GM21381 (cell line): ENCODE measurements at regions not wholly inside any gene's neighbourhood (a gene's known extent, or its start where the extent isn't known, plus 50 kb on each side); places are given as distances from the start of the nearest gene placed in this dataset.

ENCODE experiments used
- ATAC-seq: cut with Tn5 transposase; IDR thresholded peaks from one replicate; pipeline ENCODE4 v1.9.1; 2021; ENCODE audit warnings: mild to moderate bottlenecking, moderate library complexity; ENCODE audit not compliant: unreplicated experiment

GRCh38 chr12:77368379-77368778, 303.0 kb upstream of the E2F7 start:
- no peak for ATAC-seq

GRCh38 chr12:77366616-77367015, 301.2 kb upstream of the E2F7 start:
- ATAC-seq = no peak

GRCh38 chr12:77364400-77364799, 299.0 kb upstream of the E2F7 start:
- ATAC-seq = no peak

GRCh38 chr12:77362509-77363210, 297.3 kb upstream of the E2F7 start:
- ATAC-seq = no peak

DNA sequence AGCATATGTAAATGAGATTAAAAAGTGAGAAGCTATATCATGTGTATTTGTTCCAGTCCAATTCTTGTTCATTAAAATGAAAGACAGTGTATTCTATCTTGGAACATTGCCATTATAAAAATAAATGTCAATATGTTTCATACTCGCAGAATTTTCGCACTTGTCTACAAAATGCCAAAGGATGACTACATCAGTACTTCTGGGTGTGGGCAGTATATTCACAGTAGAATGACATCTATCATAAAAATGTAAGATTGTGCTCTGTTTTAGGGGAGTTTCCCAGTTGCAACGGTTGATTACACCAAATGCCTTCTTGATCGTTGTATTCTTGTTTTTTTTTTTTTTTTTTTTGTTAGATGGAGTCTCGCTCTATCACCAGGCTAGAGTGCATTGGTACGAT, 292.3 kb upstream of the E2F7 start:
- ATAC-seq = no peak

GRCh38 chr12:77354766-77355362, 289.5 kb upstream of the E2F7 start:
- no peak for ATAC-seq

GRCh38 chr12:77352946-77353345, 287.6 kb upstream of the E2F7 start:
- ATAC-seq = no peak

DNA sequence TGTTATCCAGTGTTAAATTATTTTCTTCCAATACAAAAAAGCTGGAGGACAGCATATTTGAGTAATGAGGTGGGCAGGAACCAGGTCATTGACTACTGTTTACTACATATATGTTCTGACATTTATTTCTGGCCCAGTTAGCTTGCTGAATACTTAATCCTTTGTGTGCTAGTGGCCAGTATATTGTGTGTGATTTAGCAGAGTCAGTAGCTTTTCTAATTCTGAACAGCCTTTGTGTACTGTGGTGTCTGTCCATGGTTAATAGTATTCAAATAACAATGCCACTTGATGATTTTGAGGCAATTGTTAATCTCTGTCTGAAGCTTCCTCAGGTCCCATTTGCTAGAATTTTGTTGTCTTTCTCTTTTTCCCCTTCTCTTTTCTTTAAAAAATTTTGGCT, 286.5 kb upstream of the E2F7 start:
- ATAC-seq = no peak

- ATAC-seq = no peak
These were observed 284.5 kb upstream of the E2F7 start for GRCh38 chr12:77349689-77350370.

DNA sequence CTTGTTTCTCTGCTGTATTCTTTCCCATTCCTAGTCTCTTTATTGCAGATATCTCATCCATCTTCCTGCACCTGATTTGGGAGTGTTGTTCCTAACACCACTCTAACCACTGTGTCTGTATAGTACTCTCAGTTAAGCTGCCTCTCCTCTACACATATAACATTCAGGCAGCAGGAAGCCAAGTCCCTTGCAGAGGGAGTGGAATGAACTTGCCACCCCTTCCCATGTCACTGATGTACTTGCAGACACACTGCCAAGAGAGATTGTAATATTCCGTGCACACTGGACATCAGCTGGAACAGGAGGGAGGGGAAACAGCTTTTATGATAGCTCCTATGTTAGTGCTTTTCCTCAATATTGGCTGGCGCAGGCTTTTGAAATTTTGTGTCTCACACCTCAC, 281.6 kb upstream of the E2F7 start:
- no peak for ATAC-seq

DNA sequence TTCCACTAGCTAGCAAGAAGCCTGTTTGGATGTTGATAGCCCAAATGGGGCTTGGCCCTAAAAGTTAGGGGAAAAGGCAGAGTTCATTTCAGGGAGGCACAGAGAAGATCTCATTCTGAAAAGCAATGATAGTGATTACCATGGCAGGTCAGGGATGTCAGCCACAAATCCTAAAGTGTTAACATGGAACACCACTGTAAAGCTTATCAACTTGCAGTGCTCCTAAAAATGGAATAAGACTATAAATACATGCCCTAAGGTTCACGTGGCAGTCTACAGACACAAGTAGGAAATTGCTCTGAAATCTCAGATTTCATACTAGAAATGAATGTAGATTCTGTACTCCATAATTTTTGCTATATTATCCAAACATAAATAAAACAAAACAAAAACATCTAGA, 280.0 kb upstream of the E2F7 start:
- no peak for ATAC-seq

- ATAC-seq = no peak
These were observed 279.3 kb upstream of the E2F7 start for GRCh38 chr12:77344651-77345050.

DNA sequence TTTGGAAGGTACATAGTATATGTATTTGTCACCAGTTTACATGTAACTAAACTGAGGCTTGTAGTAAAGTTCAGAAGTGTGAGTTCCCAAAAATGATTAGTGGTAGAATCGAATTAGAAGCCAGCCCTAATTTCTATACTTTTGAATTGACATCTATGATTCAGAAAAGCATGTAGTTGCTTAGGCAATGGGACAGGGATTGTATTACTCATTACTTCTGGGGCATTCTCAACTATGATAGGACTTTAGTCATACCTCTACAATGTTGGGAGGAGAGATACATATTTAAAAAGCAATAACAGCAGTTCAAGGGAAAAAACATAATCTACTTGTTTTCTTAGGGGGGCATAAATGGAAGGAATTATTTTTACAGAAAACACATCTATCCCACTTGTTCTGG, 277.9 kb upstream of the E2F7 start:
- no peak for ATAC-seq

- no peak for ATAC-seq
These were observed 276.9 kb upstream of the E2F7 start for GRCh38 chr12:77342253-77342652.

DNA sequence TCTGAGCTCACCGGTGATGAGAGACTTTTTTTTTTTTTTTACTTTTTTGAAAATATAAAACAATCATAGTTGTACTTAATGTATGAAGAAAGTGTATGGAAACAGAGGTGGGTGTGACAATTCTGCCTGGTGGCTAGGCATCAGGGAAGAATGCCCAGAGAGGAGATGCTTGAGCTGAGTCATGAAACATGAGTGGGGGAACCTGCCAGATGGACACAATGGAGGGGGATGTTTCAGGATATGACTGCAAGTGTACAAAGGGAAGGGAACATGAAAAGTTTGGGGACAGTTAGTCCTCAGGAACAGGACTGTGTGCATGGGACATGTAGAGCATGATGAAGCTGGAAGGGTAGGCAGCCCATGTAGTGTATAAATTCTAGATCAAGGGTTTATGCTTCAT, 274.2 kb upstream of the E2F7 start:
- ATAC-seq = no peak

- no peak for ATAC-seq
These were observed 272.0 kb upstream of the E2F7 start for GRCh38 chr12:77337362-77337761.

DNA sequence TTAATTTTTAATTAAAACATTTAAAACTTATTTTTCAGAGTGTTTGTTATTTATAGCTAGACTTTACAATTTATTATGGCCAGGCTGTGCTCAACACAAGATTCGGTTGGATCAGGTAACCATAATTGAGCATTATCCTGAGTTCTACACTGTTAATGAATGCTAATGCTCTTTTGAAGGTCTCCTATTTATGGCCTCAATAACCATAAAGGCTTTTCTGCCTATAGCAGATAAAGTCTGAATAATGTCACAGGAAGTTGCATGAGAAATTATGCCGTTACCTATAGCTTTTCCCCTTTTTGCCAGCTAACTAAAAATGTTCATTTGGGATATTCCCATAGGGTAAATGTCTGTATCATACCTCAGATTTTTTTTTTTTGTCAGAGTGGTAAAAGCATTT, 269.4 kb upstream of the E2F7 start:
- ATAC-seq = no peak

GRCh38 chr12:77328326-77328725, 263.0 kb upstream of the E2F7 start:
- ATAC-seq = no peak

GRCh38 chr12:77325511-77326236, 260.3 kb upstream of the E2F7 start:
- ATAC-seq = no peak

DNA sequence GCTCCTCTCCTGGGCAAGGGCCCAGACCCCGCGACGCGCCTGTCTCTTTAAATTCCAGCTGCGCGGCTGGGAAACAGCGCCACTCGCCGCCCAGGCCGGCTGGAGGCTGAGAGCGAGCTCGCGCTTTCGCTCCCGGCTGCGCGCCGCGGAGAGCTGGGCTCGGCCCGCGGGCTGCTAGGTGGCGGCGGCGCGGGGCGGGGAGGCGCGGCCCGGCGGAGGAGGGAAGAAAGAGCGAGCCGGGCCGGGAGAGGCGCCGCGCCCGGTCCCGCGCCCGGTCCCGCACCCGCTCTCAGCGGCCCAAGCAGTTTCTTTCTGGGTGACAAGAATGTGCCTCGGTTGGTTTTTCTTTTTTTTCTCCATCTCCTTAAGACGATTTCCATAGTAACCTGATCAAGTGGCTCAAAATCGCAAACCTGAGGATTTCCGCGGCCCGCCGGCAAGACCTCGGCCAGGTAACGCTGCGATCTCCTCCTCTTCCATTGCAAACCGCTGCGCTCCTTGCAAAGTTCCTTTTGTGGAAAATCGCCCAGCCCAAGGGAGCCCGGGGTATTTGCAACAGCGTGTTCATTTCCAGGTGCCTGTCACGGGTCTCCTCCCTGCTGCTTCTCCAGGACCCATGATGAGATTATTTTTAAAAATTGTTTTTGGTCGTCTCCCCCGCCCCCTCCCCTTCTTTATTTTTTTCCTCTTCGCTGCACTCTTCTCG, 259.5 kb upstream of the E2F7 start:
- peak; percentile 95 for ATAC-seq

DNA sequence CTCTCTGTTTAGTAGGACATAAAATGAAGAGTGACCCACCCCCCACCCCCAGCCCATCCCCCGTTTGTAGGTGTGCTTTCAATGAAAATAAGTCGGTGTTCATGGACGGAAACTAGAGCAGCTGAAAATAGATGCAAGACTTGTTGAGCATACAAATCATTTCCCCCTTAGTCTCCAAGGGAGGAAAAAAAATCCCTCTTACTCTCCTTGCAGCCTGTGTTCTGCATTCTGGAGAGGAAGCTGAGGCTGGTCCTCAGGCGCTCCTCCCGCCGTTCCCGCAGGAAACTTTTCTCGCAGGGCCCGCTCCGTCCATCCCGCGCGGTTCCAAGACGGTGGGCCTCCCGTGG, 259.0 kb upstream of the E2F7 start:
- no peak for ATAC-seq
